ENCODE measurements at regions not wholly inside any gene's neighbourhood (a gene's known extent, or its start where the extent isn't known, plus 50 kb on each side); places are given as distances from the start of the nearest gene placed in this dataset.

- TF ChIP-seq POLR2AphosphoS5 (IDR thresholded peaks at IDR 0.05; ENCODE audit: low read depth, low read length) = no peak
- no peak for TF ChIP-seq FOXM1 (IDR thresholded peaks at IDR 0.05; ENCODE audit: low read depth)
- no peak for TF ChIP-seq CTCF (IDR thresholded peaks at IDR 0.05)
- TF ChIP-seq NRF1 (IDR thresholded peaks at IDR 0.05; ENCODE audit: low read depth, low read length) = no peak
These were observed 79.5 kb upstream of the ATXN1 start for GRCh38 chr6:16840725-16841124.
